ENCODE measurements at regions not wholly inside any gene's neighbourhood (a gene's known extent, or its start where the extent isn't known, plus 50 kb on each side); places are given as distances from the start of the nearest gene placed in this dataset.

GRCh38 chr10:80714566-80714965, 176.9 kb downstream of the SH2D4B start:
- TF ChIP-seq CTCF (IDR thresholded peaks at IDR 0.05) (no peak), POLR2A (IDR thresholded peaks at IDR 0.05) (no peak)
